Osteoblast (primary cell): ENCODE measurements at regions not wholly inside any gene's neighbourhood (a gene's known extent, or its start where the extent isn't known, plus 50 kb on each side); places are given as distances from the start of the nearest gene placed in this dataset.
"Not testable (repeated sequence)": the region's sequence is repeated elsewhere in the genome, so short reads cannot be mapped to it uniquely, and the experiment has no call there.

Experiments used
- DNase-seq: peaks from one replicate; pipeline ENCODE4 v3.0.0; 2011; ENCODE audit warnings: low spot score, mixed read lengths; ENCODE audit not compliant: insufficient read length; ENCODE audit errors: missing footprints
- H2AFZ ChIP-seq: 2 replicates; pipeline ENCODE4 v1.6.0; 2011; ENCODE audit warnings: mild to moderate bottlenecking, low read length
- H3K27ac ChIP-seq: 2 replicates; pipeline ENCODE4 v1.5.1; 2011; ENCODE audit warnings: mild to moderate bottlenecking, low read depth, low read length, moderate library complexity
- H3K27me3 ChIP-seq: 2 replicates; pipeline ENCODE4 v1.6.0; 2012; ENCODE audit warnings: mild to moderate bottlenecking, control low read depth, inconsistent platforms, low read length, moderate library complexity; ENCODE audit not compliant: insufficient read depth
- H3K36me3 ChIP-seq: 2 replicates; pipeline ENCODE4 v1.5.1; 2011; ENCODE audit warnings: mild to moderate bottlenecking, low read length, control low read depth, moderate library complexity; ENCODE audit not compliant: insufficient read depth
- H3K4me1 ChIP-seq: 2 replicates; pipeline ENCODE4 v1.5.1; 2011; ENCODE audit warnings: mild to moderate bottlenecking, low read length, control low read depth, moderate library complexity; ENCODE audit not compliant: insufficient read depth
- H3K4me2 ChIP-seq: 2 replicates; pipeline ENCODE4 v1.6.0; 2011; ENCODE audit warnings: mild to moderate bottlenecking, low read length; ENCODE audit not compliant: insufficient read depth
- H3K4me3 ChIP-seq: fragments of 200-600 bp; sonication (generic); 3 replicates; pipeline ENCODE4 v1.5.1; 2012; ENCODE audit warnings: mild to moderate bottlenecking, low read length, inconsistent platforms; ENCODE audit not compliant: insufficient read depth
- H3K79me2 ChIP-seq: 2 replicates; pipeline ENCODE4 v1.6.0; 2012; ENCODE audit warnings: mild to moderate bottlenecking, low read length, control low read depth, inconsistent platforms; ENCODE audit not compliant: insufficient read depth
- H3K9me3 ChIP-seq: 2 replicates; pipeline ENCODE4 v1.5.1; 2011; ENCODE audit warnings: low read depth, low read length, control low read depth
- H4K20me1 ChIP-seq: 2 replicates; pipeline ENCODE4 v1.6.0; 2012; ENCODE audit warnings: mild to moderate bottlenecking, low read length, control low read depth; ENCODE audit not compliant: insufficient read depth
- TF ChIP-seq, protein P1 (sequence below): IDR thresholded peaks from 2 replicates; pipeline ENCODE4 v1.5.1; 2011; ENCODE audit warnings: mild to moderate bottlenecking, low read depth, low read length, moderate library complexity; ENCODE audit errors: extremely low read depth

DNA sequence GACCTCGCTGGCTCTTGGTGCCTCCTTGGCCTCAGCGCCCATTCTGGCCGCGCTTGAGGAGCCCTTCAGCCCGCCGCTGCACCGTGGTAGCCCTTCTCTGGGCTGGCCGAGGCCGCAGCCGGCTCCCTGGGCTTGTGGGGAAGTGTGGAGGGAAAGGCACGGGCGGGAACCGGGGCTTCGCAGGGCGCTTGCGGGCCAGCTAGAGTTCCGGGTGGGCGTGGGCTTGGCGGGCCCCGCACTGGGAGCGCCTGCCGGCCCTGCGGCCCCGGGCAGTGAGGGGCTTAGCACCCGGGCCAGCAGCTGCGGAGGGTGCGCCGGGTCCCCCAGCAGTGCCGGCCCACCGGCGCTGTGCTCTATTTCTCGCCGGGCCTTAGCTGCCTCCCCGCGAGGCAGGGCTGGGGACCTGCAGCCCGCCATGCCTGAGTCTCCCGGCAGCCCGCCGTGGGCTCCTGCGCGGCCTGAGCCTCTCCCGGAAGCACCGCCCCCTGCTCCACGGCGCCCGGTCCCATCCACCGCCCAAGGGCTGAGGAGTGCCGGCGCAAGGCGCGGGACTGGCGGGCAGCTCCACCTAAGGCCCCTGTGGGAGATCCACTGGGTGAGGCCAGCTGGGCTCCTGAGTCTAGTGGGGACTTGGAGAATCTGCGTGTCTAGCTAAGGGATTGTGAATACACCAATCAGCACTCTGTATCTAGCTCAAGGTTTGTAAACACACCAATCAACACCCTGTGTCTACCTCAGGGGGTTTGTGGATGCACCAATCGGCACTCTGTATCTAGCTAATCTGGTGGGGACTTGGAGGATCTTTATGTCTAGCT is 141.1 kb downstream of the SLCO4C1 start:
- H3K79me2 ChIP-seq, H3K27me3 ChIP-seq, DNase-seq, H3K36me3 ChIP-seq, H4K20me1 ChIP-seq, H3K27ac ChIP-seq, H3K4me2 ChIP-seq, H2AFZ ChIP-seq, H3K4me1 ChIP-seq, H3K9me3 ChIP-seq: not testable (repeated sequence)
- H3K4me3 ChIP-seq, result peak overlapping the region; percentile 25

DNA sequence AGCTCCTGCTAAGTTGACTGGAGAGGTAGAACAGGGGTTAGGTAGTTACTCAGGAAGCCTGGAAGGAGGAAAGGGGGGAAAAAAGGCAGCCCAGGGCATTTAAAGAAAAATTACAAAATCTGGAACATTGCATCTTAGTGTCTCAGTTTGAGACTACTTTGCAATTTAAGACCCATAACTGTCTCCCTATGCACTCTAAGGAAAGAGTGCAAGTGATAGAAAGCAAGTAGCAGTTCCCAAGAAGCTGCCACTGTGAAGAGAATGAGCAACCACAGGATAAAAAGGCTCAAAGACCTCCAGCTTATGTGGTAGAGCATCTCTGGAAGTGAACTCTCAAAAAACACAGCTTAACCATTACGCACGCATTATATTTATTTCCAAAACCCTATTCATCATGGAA is 141.8 kb downstream of the SLCO4C1 start:
- Histone ChIP-seq H3K27ac (no peak overlapping the region), H3K4me1 (no peaks in the 10 kb centered on the region), H3K9me3 (no peaks in the 10 kb centered on the region), H3K4me3 (no peak overlapping the region), H3K79me2 (no peaks in the 10 kb centered on the region), H4K20me1 (no peaks in the 10 kb centered on the region), H3K27me3 (no peaks in the 10 kb centered on the region), H2AFZ (no peak overlapping the region), H3K36me3 (no peaks in the 10 kb centered on the region), H3K4me2 (no peak overlapping the region)
- TF ChIP-seq, protein P1, sequence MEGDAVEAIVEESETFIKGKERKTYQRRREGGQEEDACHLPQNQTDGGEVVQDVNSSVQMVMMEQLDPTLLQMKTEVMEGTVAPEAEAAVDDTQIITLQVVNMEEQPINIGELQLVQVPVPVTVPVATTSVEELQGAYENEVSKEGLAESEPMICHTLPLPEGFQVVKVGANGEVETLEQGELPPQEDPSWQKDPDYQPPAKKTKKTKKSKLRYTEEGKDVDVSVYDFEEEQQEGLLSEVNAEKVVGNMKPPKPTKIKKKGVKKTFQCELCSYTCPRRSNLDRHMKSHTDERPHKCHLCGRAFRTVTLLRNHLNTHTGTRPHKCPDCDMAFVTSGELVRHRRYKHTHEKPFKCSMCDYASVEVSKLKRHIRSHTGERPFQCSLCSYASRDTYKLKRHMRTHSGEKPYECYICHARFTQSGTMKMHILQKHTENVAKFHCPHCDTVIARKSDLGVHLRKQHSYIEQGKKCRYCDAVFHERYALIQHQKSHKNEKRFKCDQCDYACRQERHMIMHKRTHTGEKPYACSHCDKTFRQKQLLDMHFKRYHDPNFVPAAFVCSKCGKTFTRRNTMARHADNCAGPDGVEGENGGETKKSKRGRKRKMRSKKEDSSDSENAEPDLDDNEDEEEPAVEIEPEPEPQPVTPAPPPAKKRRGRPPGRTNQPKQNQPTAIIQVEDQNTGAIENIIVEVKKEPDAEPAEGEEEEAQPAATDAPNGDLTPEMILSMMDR, result no peak
- no peak for DNase-seq

DNA sequence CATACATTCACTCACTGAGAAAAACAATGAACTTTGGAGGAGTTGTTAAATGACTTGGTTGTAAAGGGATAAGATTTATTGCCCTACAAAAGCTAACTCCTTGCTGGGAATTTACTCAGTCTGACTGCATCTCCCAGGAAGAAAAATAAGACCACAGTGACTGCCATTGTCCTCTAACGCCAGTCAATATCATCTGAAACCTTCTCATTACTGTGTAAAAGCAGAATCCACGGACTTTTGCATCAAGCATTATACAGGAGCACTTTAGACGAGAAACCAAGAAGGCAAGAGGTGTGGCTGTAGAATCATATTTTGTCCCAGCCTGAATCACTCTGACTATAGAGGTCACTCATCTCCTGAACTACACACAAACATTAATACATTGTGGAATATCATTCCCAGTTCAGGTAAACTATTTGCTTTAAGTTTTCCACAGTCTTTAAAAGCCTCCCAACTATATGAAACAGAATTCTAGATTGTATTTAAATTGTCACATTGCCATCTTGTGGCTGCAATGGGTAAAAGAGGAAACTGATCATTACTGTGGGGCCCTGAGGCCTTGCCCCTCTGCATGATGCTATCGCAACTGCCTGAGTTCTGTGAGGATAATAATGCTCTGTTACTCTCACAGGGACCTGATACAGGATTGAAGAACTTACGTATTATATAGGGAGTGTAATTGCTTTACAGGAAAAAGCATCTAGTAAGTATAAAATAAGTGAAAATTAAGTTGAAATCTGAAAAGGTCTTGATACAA is 142.9 kb downstream of the SLCO4C1 start:
- no peaks in the 10 kb centered on the region for H3K27me3 ChIP-seq
- no peaks in the 10 kb centered on the region for H3K4me1 ChIP-seq
- H2AFZ ChIP-seq, result no peak overlapping the region
- H3K9me3 ChIP-seq, result no peaks in the 10 kb centered on the region
- H3K4me2 ChIP-seq, result no peak overlapping the region
- no peaks in the 10 kb centered on the region for H3K36me3 ChIP-seq
- no peaks in the 10 kb centered on the region for H4K20me1 ChIP-seq
- no peaks in the 10 kb centered on the region for H3K79me2 ChIP-seq
- TF ChIP-seq, protein P1, result no peak
- no peak overlapping the region for H3K27ac ChIP-seq
- no peak for DNase-seq
- H3K4me3 ChIP-seq, result no peak overlapping the region

DNA sequence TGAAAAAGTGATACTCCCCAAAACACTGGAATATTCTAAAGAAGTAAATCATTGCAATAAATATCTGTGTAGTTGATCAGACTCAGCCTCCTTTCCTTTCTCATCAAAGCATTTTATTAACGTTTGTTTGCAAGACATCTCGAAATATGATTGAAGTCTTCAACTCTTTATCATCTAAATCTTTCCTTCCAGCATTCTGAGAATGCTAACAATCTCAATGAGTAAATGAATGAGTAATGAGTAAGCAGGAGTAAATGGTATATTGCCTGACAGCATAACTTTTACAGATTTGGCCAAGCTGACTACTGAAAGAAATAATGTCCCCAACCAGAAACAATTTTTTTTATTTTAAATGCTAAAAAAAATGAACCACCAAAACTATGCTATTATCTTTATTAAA is 157.1 kb downstream of the SLCO4C1 start:
- TF ChIP-seq, protein P1, result no peak
- DNase-seq, result no peak

More for the DNA sequence above, 157.1 kb downstream of the SLCO4C1 start:
- Histone ChIP-seq H3K27ac (no peak overlapping the region), H3K4me2 (no peak overlapping the region), H3K4me3 (no peak overlapping the region), H3K9me3 (no peaks in the 10 kb centered on the region), H3K27me3 (no peaks in the 10 kb centered on the region), H2AFZ (no peak overlapping the region), H3K4me1 (no peaks in the 10 kb centered on the region), H3K79me2 (no peaks in the 10 kb centered on the region), H3K36me3 (no peaks in the 10 kb centered on the region), H4K20me1 (no peaks in the 10 kb centered on the region)
